Retinal pigment epithelial cell (primary cell): ENCODE measurements at regions not wholly inside any gene's neighbourhood (a gene's known extent, or its start where the extent isn't known, plus 50 kb on each side); places are given as distances from the start of the nearest gene placed in this dataset.

Source experiments
- DNase-seq: peaks from one replicate; pipeline ENCODE4 v3.0.0-alpha.2; 2010; ENCODE audit warnings: low read depth
- H3K4me3 ChIP-seq: 2 replicates; pipeline ENCODE4 v1.5.1; 2011; ENCODE audit warnings: mild to moderate bottlenecking, low read length, control low read depth, moderate library complexity
- TF ChIP-seq, protein P1 (sequence below): conservative IDR thresholded peaks from 2 replicates; pipeline ENCODE4 v1.5.1; 2011; ENCODE audit warnings: low read depth, low read length, control low read depth, inconsistent platforms

DNA sequence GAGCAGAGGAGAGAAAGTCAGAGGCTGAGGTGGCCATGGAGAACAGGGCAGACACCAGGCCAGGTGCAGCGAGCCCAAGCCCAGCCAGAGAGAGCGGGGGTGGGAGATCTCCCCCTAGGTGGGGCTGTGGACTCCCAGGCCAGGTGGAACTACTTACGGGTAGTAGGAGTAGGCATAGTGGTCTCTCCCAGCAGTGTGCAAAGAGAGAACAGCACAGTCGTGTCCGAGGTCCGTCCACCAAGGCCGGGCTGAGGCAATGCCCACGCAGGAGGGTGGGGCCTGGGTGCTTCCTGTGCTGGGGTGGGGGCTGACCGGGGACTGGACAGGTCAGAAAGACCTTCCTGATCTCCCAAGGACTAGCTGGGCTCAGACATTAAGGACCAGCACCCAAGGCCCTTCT lies 263.7 kb downstream of the PTPRU start:
- TF ChIP-seq, protein P1, sequence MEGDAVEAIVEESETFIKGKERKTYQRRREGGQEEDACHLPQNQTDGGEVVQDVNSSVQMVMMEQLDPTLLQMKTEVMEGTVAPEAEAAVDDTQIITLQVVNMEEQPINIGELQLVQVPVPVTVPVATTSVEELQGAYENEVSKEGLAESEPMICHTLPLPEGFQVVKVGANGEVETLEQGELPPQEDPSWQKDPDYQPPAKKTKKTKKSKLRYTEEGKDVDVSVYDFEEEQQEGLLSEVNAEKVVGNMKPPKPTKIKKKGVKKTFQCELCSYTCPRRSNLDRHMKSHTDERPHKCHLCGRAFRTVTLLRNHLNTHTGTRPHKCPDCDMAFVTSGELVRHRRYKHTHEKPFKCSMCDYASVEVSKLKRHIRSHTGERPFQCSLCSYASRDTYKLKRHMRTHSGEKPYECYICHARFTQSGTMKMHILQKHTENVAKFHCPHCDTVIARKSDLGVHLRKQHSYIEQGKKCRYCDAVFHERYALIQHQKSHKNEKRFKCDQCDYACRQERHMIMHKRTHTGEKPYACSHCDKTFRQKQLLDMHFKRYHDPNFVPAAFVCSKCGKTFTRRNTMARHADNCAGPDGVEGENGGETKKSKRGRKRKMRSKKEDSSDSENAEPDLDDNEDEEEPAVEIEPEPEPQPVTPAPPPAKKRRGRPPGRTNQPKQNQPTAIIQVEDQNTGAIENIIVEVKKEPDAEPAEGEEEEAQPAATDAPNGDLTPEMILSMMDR = no peak
- no peak for DNase-seq

DNA sequence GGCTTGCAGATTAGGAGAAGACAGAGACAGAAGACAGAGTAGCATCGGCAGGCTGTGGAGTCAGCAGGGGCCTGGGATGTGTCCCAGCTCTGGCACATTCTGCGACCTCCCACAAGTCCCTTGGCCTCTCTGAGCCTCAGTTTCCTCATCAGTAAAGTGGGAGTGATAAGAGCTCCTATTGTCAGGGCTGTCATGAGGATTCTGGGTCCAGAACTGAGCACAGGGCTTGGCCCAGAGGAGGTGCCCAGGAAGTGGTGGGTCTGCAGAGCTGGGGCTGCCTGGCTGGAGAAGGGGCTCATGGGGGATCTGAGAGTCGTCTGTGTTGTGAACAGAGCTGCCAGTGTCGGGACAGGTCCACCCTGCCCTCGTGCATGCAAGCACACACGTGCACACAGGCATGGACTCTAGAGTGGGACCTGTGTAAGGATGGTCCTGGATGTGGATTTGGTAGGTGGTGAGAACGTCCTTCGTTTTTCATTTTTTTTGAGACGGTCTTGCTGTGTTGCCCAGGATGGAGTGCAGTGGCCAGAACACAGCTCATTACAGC lies 262.9 kb downstream of the PTPRU start:
- TF ChIP-seq, protein P1 = no peak
- H3K4me3 ChIP-seq = no peak overlapping the region
- DNase-seq = no peak

More for the DNA sequence above, 263.7 kb downstream of the PTPRU start:
- H3K4me3 ChIP-seq = no peak overlapping the region

DNA sequence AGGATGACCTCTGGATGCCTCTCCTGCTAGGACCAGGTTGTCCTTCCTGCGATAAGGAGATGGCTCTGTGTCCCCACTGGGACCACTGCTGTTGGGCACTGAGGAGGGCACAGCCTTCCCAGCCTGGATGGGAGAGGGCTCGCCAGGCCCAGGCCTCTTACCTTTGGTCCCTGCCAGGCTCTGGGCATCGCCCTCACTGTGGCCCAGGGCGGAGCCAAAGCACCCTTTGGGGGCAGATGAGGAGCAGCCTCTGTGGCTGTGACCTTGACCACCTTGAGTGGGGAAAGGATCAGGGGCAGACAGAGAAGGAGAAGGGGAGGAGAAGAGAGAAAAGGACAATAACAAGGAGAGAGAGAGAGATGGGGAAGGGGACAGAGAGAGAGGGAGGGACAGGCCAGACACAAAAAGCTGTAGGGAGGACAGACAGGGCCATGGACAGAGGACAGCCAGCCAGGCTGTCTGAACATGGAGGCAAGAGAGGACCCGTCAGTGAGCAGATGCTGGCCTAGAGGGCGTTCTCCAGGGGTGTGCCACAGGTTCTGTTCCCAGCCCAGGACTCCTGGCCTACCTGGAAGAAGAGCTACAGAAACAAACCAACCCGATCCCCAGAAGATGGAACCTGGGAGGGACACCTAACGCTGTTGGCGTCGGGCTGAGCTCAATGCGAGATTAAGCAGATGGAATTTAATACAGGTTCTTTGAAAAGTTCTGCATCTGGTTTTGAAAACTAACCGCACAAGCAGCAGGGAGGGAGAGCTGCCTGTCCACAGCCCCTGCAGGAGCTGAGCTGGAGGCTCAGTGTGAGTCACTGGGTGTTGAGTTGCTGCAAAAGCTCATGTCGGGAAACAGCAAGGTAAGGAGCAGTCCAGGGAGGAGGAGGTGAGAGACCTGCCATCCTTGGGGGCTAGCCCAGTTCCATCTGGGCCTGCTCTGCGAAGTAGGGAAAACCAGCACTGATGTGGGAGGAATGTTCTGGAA lies 262.1 kb downstream of the PTPRU start:
- TF ChIP-seq, protein P1 = no peak
- no peak overlapping the region for H3K4me3 ChIP-seq
- DNase-seq = no peak

DNA sequence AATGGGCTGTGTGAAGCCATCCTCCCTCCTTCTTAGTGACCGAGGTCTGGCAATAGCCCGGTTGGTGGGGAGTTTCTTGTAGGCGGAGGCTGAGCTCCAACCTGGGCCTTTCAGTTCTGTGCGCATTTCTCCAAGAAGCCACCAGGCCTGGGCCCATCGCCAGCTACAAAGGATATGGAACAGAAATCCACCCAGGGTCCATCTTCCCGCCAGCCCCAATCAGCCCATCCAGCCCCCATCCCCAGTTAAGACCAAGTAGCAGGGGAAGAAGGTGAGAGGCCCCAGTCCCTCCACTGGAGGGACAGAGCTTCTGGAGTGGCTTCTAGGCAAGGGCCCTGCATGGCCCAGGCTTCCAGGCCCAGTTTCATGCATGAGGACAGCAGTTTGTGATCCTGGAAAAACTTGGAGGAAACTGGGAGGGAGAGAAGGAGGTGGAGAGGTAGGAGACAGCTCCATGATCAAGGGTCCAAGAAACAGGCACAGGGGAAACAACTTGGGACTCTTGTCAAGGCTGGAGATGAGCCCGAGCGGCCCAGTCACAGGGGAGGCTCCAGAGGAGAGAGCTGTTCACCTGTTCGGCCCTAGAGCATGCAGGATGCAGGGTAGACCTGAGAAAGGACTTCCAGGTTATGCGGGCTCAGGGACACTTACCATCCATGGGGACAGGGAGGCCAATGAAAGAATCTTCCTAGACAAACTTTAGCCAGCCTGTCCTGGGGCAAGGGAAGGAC lies 261.2 kb downstream of the PTPRU start:
- TF ChIP-seq, protein P1 = no peak
- no peak for DNase-seq
- no peak overlapping the region for H3K4me3 ChIP-seq

DNA sequence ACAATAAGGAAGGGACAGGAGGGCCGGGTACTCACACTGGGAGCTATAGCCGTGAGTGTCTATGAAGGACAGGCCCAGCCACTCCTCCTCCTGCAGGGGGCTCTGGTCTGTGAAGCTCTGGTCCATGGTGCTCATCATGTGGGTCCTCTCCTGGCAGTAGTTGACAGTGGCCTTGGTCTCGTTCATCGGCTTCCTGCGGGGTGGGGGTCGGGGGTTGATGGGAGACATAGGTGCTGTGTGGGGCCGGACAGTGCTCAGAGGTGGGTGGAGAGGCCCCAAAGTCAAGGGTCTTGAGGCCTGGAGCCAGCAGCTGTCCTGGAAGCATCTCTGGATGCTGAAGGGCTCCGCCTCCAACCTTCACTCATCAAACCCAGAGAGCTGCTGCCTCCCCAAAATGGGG lies 260.4 kb downstream of the PTPRU start:
- no peak overlapping the region for H3K4me3 ChIP-seq
- no peak for DNase-seq
- TF ChIP-seq, protein P1 = no peak

DNA sequence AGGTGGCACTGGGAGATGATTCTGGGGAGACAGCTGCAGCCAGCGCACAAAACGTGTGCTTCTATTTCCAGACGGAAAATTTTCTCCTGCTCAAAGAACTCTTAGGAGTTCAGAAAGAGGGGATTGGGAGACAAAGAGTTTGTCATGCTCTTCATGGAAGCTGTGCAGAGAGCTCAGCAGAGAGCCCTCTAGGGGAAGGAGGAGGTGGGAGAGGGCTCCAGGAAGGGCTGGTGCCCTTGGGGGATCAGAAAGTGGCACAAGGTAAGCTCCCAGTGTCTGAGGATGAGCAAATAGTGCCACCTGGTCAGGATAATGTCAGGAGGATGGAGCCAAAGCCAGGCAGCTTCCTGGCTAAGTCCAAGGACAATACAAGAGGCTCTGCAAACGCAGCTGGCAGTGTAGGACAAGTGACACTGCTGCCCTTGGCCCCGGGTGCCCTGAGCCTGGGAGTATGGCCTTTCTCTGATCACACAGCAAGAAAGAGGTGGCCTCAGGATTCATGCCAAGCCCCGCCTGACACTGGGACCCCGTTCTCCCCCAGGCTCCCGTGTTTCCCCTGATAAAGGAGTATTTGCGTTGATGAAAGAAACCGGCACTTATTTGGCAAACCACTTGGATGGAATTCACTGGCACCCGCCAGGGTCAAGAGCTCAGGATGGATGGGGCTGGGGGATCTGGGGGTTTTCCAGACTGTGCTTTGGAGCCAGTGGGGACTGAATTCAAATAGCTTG lies 254.0 kb downstream of the PTPRU start:
- TF ChIP-seq, protein P1 = no peak
- no peak overlapping the region for H3K4me3 ChIP-seq
- DNase-seq = no peak
